ENCODE measurements at regions not wholly inside any gene's neighbourhood (a gene's known extent, or its start where the extent isn't known, plus 50 kb on each side); places are given as distances from the start of the nearest gene placed in this dataset.

- TF ChIP-seq POLR2AphosphoS5 (IDR thresholded peaks at IDR 0.05; ENCODE audit: low read depth) (no peak), CTCF (IDR thresholded peaks at IDR 0.05; ENCODE audit: insufficient read depth, low read length) (no peak), GABPA (IDR thresholded peaks at IDR 0.05; ENCODE audit: low read depth) (no peak), REST (IDR thresholded peaks at IDR 0.05; ENCODE audit: insufficient replicate concordance, low read depth) (no peak)
These were observed 77.2 kb upstream of the FOXD3 start for GRCh38 chr1:63245186-63245585.
